ENCODE measurements at regions not wholly inside any gene's neighbourhood (a gene's known extent, or its start where the extent isn't known, plus 50 kb on each side); places are given as distances from the start of the nearest gene placed in this dataset.

- DNase-seq = no peak
Observed at GRCh38 chr2:144598906-144599305, 79.0 kb upstream of the ZEB2 start.

- no peak for DNase-seq
Observed at GRCh38 chr2:144597894-144598593, 78.1 kb upstream of the ZEB2 start.

- DNase-seq = no peak
Observed at GRCh38 chr2:144597388-144597787, 77.5 kb upstream of the ZEB2 start.

- no peak for DNase-seq
Observed at GRCh38 chr2:144596073-144596871, 76.4 kb upstream of the ZEB2 start.

- DNase-seq = no peak
Observed at GRCh38 chr2:144595686-144596072, 75.8 kb upstream of the ZEB2 start.

GRCh38 chr2:144595279-144595678, 75.4 kb upstream of the ZEB2 start:
- DNase-seq = no peak

- DNase-seq = no peak
Observed at GRCh38 chr2:144593803-144594202, 73.9 kb upstream of the ZEB2 start.

GRCh38 chr2:144592500-144593256, 72.8 kb upstream of the ZEB2 start:
- no peak for DNase-seq

- no peak for DNase-seq
Observed at GRCh38 chr2:144587306-144587705, 67.4 kb upstream of the ZEB2 start.

- no peak for DNase-seq
Observed at GRCh38 chr2:144586476-144586875, 66.6 kb upstream of the ZEB2 start.

GRCh38 chr2:144583741-144584453, 64.0 kb upstream of the ZEB2 start:
- DNase-seq = no peak

- no peak for DNase-seq
Observed at GRCh38 chr2:144583381-144583729, 63.4 kb upstream of the ZEB2 start.

GRCh38 chr2:144582651-144583380, 62.9 kb upstream of the ZEB2 start:
- DNase-seq = no peak

- no peak for DNase-seq
Observed at GRCh38 chr2:144580521-144581161, 60.7 kb upstream of the ZEB2 start.

- DNase-seq = no peak
Observed at GRCh38 chr2:144579556-144579955, 59.6 kb upstream of the ZEB2 start.

GRCh38 chr2:144578099-144578498, 58.2 kb upstream of the ZEB2 start:
- DNase-seq = no peak

GRCh38 chr2:144572977-144573376, 53.1 kb upstream of the ZEB2 start:
- DNase-seq = no peak

- DNase-seq = no peak
Observed at GRCh38 chr2:144571770-144572169, 51.9 kb upstream of the ZEB2 start.

- DNase-seq = no peak
Observed at GRCh38 chr2:144570566-144570965, 50.6 kb upstream of the ZEB2 start.

Data from activated gamma-delta T cell (primary cell).